ENCODE measurements at regions not wholly inside any gene's neighbourhood (a gene's known extent, or its start where the extent isn't known, plus 50 kb on each side); places are given as distances from the start of the nearest gene placed in this dataset.
A peak's percentile ranks its signal among the peaks of the same experiment; 100 is the strongest.

DNA sequence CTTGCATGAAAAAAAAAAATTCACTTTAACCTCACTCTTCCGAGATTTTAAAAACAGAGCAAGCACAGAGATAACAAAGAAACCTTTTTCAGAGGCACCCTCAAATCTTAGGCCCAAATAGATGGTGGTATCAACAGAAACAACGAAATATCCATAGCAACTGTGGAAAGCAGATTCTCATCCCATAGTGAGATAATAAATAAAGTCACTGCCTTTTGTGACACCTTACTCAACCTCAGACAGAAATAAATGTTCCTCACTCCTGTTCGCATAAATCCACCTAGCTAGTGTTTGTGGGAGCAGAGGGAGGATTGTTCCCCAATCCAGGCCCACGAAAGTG is 60.9 kb upstream of the RTN4 start:
- in situ Hi-C loops (cut with HindIII; ENCODE audit: low pct_unique_long_range_greater_than_20kb, low sequenced_read_pairs) = no loop called here
- no peak for DNase-seq (ENCODE audit: low read depth in 1 of 2, low spot score in 1 of 2)
- no peak for TF ChIP-seq JUND (IDR thresholded peaks at IDR 0.05; ENCODE audit: low read depth)

GRCh38 chr2:55109219-55109891 is 59.1 kb upstream of the RTN4 start:
- no peak for DNase-seq (ENCODE audit: low read depth in 1 of 2, low spot score in 1 of 2)
- in situ Hi-C loops (cut with HindIII; ENCODE audit: low pct_unique_long_range_greater_than_20kb, low sequenced_read_pairs) = no loop called here
- no peak for TF ChIP-seq JUND (IDR thresholded peaks at IDR 0.05; ENCODE audit: low read depth)

DNA sequence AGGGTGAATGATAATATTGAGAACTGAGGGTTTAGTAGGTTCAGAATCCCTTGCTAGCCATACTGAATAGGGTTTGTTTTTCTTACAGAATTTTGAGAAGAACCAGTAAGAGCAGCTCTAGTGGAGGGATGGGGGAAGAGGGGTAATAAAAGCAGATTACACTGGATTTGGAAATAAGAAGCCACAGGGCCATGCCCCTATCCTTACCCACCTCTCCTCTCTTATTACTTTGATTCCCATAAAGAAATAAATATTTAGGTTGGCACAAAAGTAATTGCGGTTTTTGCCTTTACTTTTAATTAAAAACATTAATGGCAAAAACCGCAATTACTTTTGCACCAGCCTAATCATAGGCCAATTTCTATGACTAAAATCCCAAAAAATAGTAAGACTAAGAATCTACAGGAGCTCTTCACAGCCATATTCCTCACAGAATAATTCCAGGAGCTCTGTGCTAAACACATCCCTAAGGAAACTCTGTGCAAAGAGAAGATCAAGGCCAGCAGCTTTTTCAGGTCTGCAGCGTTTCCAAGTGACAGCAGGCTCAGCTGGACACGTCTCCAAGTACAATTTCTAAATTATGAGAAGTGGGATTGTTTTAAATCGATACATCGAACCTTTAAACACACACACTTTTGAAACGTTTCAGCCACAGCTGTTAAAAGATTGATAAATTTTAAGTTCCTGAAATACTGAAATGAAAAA is 58.4 kb upstream of the RTN4 start:
- in situ Hi-C loops (cut with HindIII; ENCODE audit: low pct_unique_long_range_greater_than_20kb, low sequenced_read_pairs) = no loop called here
- TF ChIP-seq JUND (IDR thresholded peaks at IDR 0.05; ENCODE audit: low read depth) = no peak
- DNase-seq (ENCODE audit: low read depth in 1 of 2, low spot score in 1 of 2) = no peak

DNA sequence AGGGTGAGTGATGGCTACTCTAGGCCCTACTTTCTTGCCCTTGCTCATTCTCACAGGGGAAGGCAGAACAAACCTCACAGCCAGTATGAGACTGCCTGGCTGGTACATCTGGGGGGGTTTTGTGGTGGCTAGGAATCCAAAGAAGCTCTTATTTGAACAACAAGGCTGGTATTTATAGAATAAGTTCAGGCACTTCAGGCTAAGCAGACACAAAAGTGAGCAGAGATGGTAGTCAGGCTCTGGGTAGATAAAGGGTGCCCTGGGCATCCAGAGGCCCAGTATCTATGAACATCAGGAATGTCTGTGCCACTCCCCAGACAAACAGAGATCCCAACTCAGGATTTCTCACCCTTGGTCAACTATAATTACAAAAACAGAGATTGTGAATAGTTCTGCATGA is 57.2 kb upstream of the RTN4 start:
- in situ Hi-C loops (cut with HindIII; ENCODE audit: low pct_unique_long_range_greater_than_20kb, low sequenced_read_pairs) = no loop called here
- TF ChIP-seq JUND (IDR thresholded peaks at IDR 0.05; ENCODE audit: low read depth) = no peak
- DNase-seq (ENCODE audit: low read depth in 1 of 2, low spot score in 1 of 2) = peak in 1 of 2 experiments; percentile 48

DNA sequence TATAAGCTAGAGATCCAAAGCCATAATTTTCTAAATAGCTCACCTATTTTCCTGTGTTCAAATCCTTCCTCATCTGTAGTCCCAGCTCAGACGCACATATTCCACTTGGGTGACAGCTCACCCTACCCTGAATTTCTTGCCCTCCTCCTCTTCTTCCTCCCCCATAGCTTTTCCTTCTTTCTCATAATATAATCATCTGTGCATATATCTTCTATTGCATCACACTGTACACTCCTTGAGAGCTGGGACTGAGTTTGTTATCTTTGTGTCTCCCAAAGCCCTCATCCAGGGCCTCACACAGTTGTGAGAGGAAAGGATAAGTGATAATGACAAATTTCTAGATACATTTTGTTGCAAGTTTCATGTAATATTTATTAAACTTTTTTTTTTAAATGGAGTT is 55.9 kb upstream of the RTN4 start:
- in situ Hi-C loops (cut with HindIII; ENCODE audit: low pct_unique_long_range_greater_than_20kb, low sequenced_read_pairs) = no loop called here
- no peak for TF ChIP-seq JUND (IDR thresholded peaks at IDR 0.05; ENCODE audit: low read depth)
- DNase-seq (ENCODE audit: low read depth in 1 of 2, low spot score in 1 of 2) = no peak

DNA sequence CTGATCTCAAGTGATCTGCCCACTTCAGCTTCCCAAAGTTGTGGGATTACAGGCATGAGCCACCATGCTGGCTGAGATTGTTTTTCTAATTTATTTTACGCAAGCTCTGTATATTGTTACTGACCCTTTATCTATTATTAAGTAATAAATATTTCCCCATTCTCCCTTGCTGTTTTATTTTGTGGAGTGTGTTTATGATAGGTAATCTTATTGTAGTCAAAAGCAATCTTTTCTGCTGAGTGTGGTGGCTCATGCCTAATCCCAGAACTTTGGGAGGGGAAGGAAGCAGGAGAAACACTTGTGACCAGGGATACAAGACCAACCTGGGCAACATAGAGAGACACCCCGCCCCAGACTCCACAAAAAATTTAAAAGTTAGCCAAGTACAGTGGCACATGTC is 55.2 kb upstream of the RTN4 start:
- no peak for DNase-seq (ENCODE audit: low read depth in 1 of 2, low spot score in 1 of 2)
- in situ Hi-C loops (cut with HindIII; ENCODE audit: low pct_unique_long_range_greater_than_20kb, low sequenced_read_pairs) = no loop called here
- TF ChIP-seq JUND (IDR thresholded peaks at IDR 0.05; ENCODE audit: low read depth) = no peak

DNA sequence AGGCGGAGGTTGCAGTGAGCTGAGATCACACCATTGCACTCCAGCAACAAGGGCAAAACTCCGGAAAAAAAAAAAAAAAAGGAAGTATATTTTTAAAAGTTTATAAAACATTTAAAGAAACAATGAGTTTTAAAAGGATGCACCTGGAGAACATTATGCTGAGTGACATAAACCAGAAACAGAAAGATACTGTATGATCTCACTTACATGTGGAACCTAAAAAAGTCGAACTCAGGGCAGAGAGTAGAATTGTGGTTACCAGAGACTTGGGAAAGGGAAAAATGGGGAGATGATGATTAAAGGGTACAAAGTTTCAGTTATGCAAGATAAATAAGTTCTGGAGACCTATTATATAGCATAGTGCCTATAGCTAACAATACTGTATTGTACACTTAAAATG is 52.8 kb upstream of the RTN4 start:
- no peak for TF ChIP-seq JUND (IDR thresholded peaks at IDR 0.05; ENCODE audit: low read depth)
- no peak for DNase-seq (ENCODE audit: low read depth in 1 of 2, low spot score in 1 of 2)

GRCh38 chr2:55102056-55102812 is 52.0 kb upstream of the RTN4 start:
- in situ Hi-C loops (cut with HindIII; ENCODE audit: low pct_unique_long_range_greater_than_20kb, low sequenced_read_pairs) = no loop called here
- TF ChIP-seq JUND (IDR thresholded peaks at IDR 0.05; ENCODE audit: low read depth) = no peak
- no peak for DNase-seq (ENCODE audit: low read depth in 1 of 2, low spot score in 1 of 2)

More for the DNA sequence above, 52.8 kb upstream of the RTN4 start:
- in situ Hi-C loops (cut with HindIII; ENCODE audit: low pct_unique_long_range_greater_than_20kb, low sequenced_read_pairs) = no loop called here

- no peak for TF ChIP-seq JUND (IDR thresholded peaks at IDR 0.05; ENCODE audit: low read depth)
- no peak for DNase-seq (ENCODE audit: low read depth in 1 of 2, low spot score in 1 of 2)
- in situ Hi-C loops (cut with HindIII; ENCODE audit: low pct_unique_long_range_greater_than_20kb, low sequenced_read_pairs) = no loop called here
Observed at GRCh38 chr2:55101466-55101865, 51.2 kb upstream of the RTN4 start.

- DNase-seq (ENCODE audit: low read depth in 1 of 2, low spot score in 1 of 2) = no peak
Observed at GRCh38 chr2:55099878-55100820, 49.9 kb upstream of the RTN4 start.

More at GRCh38 chr2:55099878-55100820, 49.9 kb upstream of the RTN4 start:
- in situ Hi-C loops (cut with HindIII; ENCODE audit: low pct_unique_long_range_greater_than_20kb, low sequenced_read_pairs) = no loop called here
- TF ChIP-seq JUND (IDR thresholded peaks at IDR 0.05; ENCODE audit: low read depth) = no peak
